ENCODE measurements at regions not wholly inside any gene's neighbourhood (a gene's known extent, or its start where the extent isn't known, plus 50 kb on each side); places are given as distances from the start of the nearest gene placed in this dataset.
"Not testable (repeated sequence)": the region's sequence is repeated elsewhere in the genome, so short reads cannot be mapped to it uniquely, and the experiment has no call there.

DNA sequence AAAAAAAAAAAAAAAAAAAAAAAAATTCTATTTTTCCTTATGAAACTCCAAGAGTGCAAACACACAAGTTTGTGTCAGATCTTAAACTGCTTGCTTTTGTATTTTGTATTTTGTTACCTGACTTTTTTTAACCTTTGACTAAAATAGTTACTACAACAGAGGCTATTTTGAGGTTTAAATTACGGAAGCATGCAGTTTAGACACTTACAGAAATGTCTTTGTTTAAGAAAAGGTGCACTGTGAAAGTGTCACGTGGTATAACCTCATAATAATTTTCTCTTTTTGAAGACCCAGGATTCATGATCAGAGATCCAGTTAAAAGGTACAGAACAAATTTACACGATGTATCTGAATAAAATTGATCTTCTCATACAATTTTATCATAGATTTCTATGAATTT lies 152.4 kb downstream of the SPIN4 start:
- H3K27me3 ChIP-seq (ENCODE audit: control insufficient read depth in 2 of 2, insufficient read depth in 2 of 2, low read length in 2 of 2); BruUV-seq (replicated peaks); H3K27ac ChIP-seq (ENCODE audit: extremely low read depth, low read depth, low read length); H3K9me3 ChIP-seq (replicated peaks; ENCODE audit: control insufficient read depth, insufficient read depth, low read depth, low read length); intact Hi-C loops (cut with micrococcal nuclease); H3K79me2 ChIP-seq (ENCODE audit: control insufficient read depth, insufficient read depth, low read length); ATAC-seq; H3K4me1 ChIP-seq (replicated peaks in 1 of 2; ENCODE audit: control insufficient read depth in 2 of 2, insufficient read depth in 2 of 2, low read length in 2 of 2); in situ Hi-C loops (cut with MboI); H3K36me3 ChIP-seq (ENCODE audit: control insufficient read depth, insufficient read depth, low read length); H3K4me3 ChIP-seq; H3K9me1 ChIP-seq (ENCODE audit: control insufficient read depth, insufficient read depth, low read length); H4K20me1 ChIP-seq (replicated peaks; ENCODE audit: control insufficient read depth, insufficient read depth, low read length); POLR2A ChIA-PET; H3K9ac ChIP-seq (ENCODE audit: insufficient read depth in 1 of 2, low read depth in 2 of 2, low read length in 2 of 2); H2AFZ ChIP-seq (ENCODE audit: low read depth, low read length); FAIRE-seq; H3K4me2 ChIP-seq (ENCODE audit: insufficient read depth, low read length); CTCF ChIA-PET (ENCODE audit: low intra/inter-chr PET ratio); DNase-seq (ENCODE audit: extremely low read depth in 1 of 4, low spot score in 3 of 4): not testable (repeated sequence)
- WGBS (ENCODE audit: insufficient coverage, low coverage, missing lambda C conversion rate), result no CpG with 5 or more reads among the region's 3 CpGs

DNA sequence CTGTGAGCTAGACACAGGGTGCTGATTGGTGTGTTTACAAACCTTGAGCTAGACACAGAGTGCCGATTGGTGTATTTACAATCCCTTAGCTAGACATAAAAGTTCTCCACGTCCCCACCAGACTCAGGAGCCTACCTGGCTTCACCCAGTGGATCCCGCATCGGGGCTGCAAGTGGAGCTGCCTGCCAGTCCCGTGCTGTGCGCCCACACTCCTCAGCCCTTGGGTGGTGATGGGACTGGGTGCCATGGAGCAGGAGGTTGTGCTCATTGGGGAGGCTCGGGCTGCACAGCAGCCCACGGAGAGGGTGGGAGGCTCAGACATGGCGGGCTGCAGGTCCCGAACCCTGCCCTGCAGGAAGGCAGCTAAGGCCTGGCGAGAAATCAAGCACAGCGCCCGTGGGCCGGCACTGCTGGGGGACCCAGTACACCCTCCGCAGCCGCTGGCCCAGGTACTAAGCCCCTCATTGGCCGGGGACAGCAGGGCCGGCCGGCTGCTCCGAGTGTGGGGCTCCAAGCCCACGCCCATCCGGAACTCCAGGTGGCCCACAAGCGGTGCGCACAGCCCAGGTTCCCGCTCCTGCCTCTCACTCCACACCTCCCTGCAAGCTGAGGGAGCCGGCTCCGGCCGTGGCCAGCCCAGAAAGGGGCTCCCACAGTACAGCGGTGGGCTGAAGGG lies 158.6 kb downstream of the SPIN4 start:
- H3K4me3 ChIP-seq; BruUV-seq (replicated peaks); H2AFZ ChIP-seq (ENCODE audit: low read depth, low read length); in situ Hi-C loops (cut with MboI); POLR2A ChIA-PET; H4K20me1 ChIP-seq (replicated peaks; ENCODE audit: control insufficient read depth, insufficient read depth, low read length); H3K27ac ChIP-seq (ENCODE audit: extremely low read depth, low read depth, low read length); H3K79me2 ChIP-seq (ENCODE audit: control insufficient read depth, insufficient read depth, low read length); ATAC-seq; H3K9me1 ChIP-seq (ENCODE audit: control insufficient read depth, insufficient read depth, low read length); FAIRE-seq; intact Hi-C loops (cut with micrococcal nuclease); CTCF ChIA-PET (ENCODE audit: low intra/inter-chr PET ratio); H3K27me3 ChIP-seq (ENCODE audit: control insufficient read depth in 2 of 2, insufficient read depth in 2 of 2, low read length in 2 of 2); H3K9me3 ChIP-seq (replicated peaks; ENCODE audit: control insufficient read depth, insufficient read depth, low read depth, low read length); H3K9ac ChIP-seq (ENCODE audit: insufficient read depth in 1 of 2, low read depth in 2 of 2, low read length in 2 of 2); DNase-seq (ENCODE audit: extremely low read depth in 1 of 4, low spot score in 3 of 4); H3K4me2 ChIP-seq (ENCODE audit: insufficient read depth, low read length); H3K36me3 ChIP-seq (ENCODE audit: control insufficient read depth, insufficient read depth, low read length); H3K4me1 ChIP-seq (replicated peaks in 1 of 2; ENCODE audit: control insufficient read depth in 2 of 2, insufficient read depth in 2 of 2, low read length in 2 of 2): not testable (repeated sequence)
- 5% methylated on average over 20 of the region's 29 CpGs for WGBS (ENCODE audit: insufficient coverage, low coverage, missing lambda C conversion rate)

Measured in K562 (cell line).